HG03196 (cell line): ENCODE measurements at regions not wholly inside any gene's neighbourhood (a gene's known extent, or its start where the extent isn't known, plus 50 kb on each side); places are given as distances from the start of the nearest gene placed in this dataset.

Experiments used
- ATAC-seq: cut with Tn5 transposase; IDR thresholded peaks from one replicate; pipeline ENCODE4 v1.9.1; 2021; ENCODE audit not compliant: unreplicated experiment

GRCh38 chr15:36059596-36059995 is 513.6 kb upstream of the DPH6 start:
- no peak for ATAC-seq

- ATAC-seq, result no peak
Observed at GRCh38 chr15:36062357-36062756, 516.4 kb upstream of the DPH6 start.

GRCh38 chr15:36066757-36067156 is 512.7 kb upstream of the CDIN1 start:
- ATAC-seq, result no peak

GRCh38 chr15:36067483-36068274 is 511.7 kb upstream of the CDIN1 start:
- ATAC-seq, result no peak

GRCh38 chr15:36075333-36075732 is 504.1 kb upstream of the CDIN1 start:
- ATAC-seq, result no peak

GRCh38 chr15:36079021-36079420 is 500.4 kb upstream of the CDIN1 start:
- ATAC-seq, result no peak

- no peak for ATAC-seq
Observed at GRCh38 chr15:36080759-36081158, 498.7 kb upstream of the CDIN1 start.

GRCh38 chr15:36090286-36090946 is 489.0 kb upstream of the CDIN1 start:
- no peak for ATAC-seq

GRCh38 chr15:36106640-36107335 is 472.6 kb upstream of the CDIN1 start:
- no peak for ATAC-seq

GRCh38 chr15:36108541-36108940 is 470.9 kb upstream of the CDIN1 start:
- ATAC-seq, result no peak

- no peak for ATAC-seq
Observed at GRCh38 chr15:36109943-36110658, 469.3 kb upstream of the CDIN1 start.

GRCh38 chr15:36110659-36110993 is 468.8 kb upstream of the CDIN1 start:
- no peak for ATAC-seq

- no peak for ATAC-seq
Observed at GRCh38 chr15:36117296-36117787, 462.1 kb upstream of the CDIN1 start.

- no peak for ATAC-seq
Observed at GRCh38 chr15:36126194-36126593, 453.2 kb upstream of the CDIN1 start.

- ATAC-seq, result no peak
Observed at GRCh38 chr15:36130641-36131310, 448.6 kb upstream of the CDIN1 start.

- ATAC-seq, result no peak
Observed at GRCh38 chr15:36133742-36134141, 445.7 kb upstream of the CDIN1 start.

GRCh38 chr15:36136049-36136448 is 443.4 kb upstream of the CDIN1 start:
- no peak for ATAC-seq

GRCh38 chr15:36152936-36153335 is 426.5 kb upstream of the CDIN1 start:
- no peak for ATAC-seq

GRCh38 chr15:36156879-36157427 is 422.5 kb upstream of the CDIN1 start:
- no peak for ATAC-seq

GRCh38 chr15:36160351-36160750 is 419.1 kb upstream of the CDIN1 start:
- no peak for ATAC-seq
